Gastroesophageal sphincter (tissue), 3 donors: ENCODE measurements at regions not wholly inside any gene's neighbourhood (a gene's known extent, or its start where the extent isn't known, plus 50 kb on each side); places are given as distances from the start of the nearest gene placed in this dataset.

ENCODE experiments used
- CTCF ChIP-seq, 4 experiments: fragments of 200-600 bp in 2 of 4; fragments of 450-650 bp in 2 of 4; sonication (generic) in 1 of 4; IDR thresholded peaks; one replicate each; pipeline ENCODE4 v1.5.1; 2017 to 2019; ENCODE audit warnings: antibody characterized with exemption in 4 of 4, mild to moderate bottlenecking in 2 of 4, moderate library complexity in 2 of 4
- POLR2A ChIP-seq, 2 donors: fragments of 450-650 bp; IDR thresholded peaks; one replicate each; pipeline ENCODE4 v1.6.1; 2017; ENCODE audit warnings: antibody characterized with exemption in 2 of 2, mild to moderate bottlenecking in 2 of 2, moderate library complexity in 1 of 2
- POLR2AphosphoS5 ChIP-seq: sonication (generic); formaldehyde crosslinking; IDR thresholded peaks from one replicate; pipeline ENCODE4 v1.6.1; 2017; ENCODE audit warnings: antibody characterized with exemption

- no peak for TF ChIP-seq CTCF (IDR thresholded peaks at IDR 0.05)
- TF ChIP-seq POLR2AphosphoS5, result no peak
- no peak for TF ChIP-seq POLR2A (IDR thresholded peaks at IDR 0.05)
Observed at GRCh38 chr3:88863196-88863595, 244.2 kb upstream of the EPHA3 start.
